NCI-H1417 treated with DMSO at 0.1 percent for 48 hours (cell line): ENCODE measurements at regions not wholly inside any gene's neighbourhood (a gene's known extent, or its start where the extent isn't known, plus 50 kb on each side); places are given as distances from the start of the nearest gene placed in this dataset.

Experiments
- DNase-seq: peaks from one replicate; lab custom pipeline; 2025; lab: John Stamatoyannopoulos, UW

DNA sequence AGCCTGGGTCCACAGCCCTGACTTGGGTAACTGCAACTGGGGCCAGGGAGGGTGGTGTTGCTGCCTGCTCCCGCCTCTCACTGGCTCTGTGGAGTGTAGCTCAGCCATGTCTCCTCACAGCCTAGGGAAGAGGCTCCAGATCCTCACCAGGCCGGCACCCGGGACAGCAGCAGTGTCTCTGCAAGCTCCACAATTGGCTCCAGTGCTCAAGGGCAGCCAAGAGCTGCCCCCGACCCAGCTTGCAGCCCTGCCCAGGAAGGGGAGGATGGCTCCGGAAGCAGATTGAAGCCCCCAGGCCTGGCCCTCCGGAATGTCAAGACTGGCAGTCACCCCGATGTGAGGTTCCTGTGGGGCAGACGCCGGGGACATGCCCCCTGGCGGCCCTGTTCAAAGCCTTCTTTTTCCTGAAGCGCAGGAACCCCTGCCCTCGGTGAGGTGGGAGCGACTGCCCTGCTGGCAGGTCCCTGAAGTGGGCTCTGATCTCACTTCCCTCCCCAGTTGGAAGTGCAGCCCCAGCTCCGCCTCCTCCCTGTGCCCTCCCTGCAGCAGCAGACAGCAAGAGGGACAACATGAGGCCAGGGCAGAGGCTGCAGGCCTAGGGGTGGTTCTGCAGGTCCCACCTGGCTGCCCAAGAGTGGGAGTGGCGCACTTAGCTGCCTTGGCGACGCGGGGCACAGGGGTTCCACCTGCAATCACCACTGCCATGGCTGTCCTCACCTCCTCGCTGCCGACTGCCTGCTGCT is 816.2 kb upstream of the LUZP2 start:
- DNase-seq = no peak

DNA sequence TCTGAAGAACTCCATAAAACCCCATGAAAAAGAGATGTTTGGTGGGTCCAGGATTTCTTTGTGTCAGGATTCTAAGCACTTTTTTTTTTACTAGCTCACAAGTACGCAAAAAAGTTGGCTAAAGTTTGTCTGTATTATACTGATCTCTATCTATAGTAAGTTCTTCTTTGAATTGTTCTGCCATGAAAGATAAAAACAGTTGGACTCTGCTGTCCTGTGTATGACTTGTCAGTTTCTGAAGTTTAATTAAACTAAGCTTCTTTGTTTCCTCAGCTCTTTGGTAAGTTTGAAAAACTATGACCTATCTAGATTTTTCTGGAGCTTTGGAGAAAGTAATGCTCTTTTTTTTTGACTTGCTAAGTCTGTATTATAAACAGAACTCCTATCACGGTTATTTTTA is 812.2 kb upstream of the LUZP2 start:
- no peak for DNase-seq

DNA sequence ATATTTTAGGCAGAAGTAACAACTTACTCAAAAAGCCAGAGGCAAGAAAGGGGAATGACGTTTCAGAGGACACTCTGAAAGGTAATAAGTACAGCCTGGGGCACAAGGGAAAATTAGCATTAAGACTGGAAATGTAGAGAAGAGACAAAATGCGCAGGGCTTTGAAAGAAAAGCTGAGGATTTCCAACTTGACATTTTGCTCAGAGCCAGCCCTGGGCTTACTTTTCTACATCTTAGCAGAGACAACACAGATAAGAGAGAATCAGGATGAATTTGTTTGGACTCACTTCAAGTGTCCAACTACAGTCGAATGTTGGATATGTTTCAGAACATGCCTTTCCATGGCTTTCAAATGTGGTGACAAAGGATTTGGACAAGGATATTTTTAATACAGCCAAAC is 808.9 kb upstream of the LUZP2 start:
- DNase-seq = no peak

DNA sequence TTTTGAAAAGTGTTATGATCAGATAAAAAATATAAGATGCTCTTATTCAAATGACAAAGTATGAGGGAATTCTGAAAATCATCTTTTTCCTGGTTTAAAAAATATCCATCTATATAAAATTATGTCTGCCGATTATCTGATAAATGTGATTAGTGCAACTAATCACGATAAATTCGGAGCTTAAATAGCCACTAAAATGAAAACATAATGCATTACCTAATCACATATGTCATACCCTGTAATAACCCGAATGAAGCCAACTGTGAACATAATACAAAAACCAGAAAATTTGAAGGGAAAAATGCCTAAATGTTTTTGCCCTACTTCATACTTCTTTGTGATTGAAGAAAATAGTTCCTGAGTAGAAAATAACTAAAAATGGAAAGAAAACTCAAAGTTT is 808.4 kb upstream of the LUZP2 start:
- no peak for DNase-seq

DNA sequence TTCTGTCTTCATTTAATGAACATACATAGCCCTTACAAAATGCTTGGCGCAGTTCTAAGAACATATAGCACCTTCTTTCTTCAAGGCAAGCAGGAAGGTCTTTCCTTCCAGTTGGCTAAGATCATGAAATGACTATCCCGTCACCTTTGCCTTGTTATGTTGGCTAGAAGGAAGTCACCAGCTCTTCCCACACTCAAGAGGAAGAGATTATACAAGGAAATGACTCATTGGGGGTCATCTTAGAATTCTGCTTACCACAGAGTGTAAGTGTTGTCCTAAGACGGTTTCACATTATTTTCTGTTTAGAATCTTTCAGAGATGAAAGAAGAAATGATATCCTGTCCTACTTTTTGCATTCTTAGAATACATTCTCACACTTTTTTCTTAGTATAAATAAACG is 808.0 kb upstream of the LUZP2 start:
- no peak for DNase-seq

DNA sequence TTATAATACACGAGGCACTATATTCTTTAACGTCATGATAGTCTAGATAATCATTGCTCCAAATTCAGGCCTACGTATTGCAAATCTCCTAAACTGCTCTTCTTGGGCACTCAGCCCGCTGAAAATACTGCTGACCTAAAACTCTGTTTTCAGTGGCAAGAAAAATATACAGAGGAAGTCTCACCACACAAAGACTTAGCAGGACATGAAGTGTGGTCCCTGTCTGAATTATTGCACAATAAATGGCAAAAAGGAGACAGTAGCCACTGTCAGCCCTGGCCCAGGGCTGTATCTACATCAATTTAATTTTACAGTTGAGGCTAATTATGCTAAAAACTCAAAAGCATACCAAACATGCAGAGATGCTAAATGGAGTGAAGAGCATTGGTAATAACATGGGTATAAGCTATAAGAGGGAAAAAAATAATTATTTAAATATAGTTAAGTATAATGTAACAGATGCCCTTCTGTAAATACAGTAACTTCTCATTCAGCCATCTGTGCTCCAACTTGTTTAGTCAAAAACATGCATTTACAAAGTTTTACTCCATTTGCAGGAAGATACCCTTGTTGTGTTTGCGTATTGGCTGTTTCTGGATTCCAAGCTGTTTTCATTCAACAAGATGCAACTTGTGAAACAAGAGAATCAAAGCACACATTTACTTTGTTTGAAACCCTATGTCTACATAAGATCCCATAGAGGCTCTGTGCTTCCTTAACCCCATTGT is 800.0 kb upstream of the LUZP2 start:
- DNase-seq = no peak

DNA sequence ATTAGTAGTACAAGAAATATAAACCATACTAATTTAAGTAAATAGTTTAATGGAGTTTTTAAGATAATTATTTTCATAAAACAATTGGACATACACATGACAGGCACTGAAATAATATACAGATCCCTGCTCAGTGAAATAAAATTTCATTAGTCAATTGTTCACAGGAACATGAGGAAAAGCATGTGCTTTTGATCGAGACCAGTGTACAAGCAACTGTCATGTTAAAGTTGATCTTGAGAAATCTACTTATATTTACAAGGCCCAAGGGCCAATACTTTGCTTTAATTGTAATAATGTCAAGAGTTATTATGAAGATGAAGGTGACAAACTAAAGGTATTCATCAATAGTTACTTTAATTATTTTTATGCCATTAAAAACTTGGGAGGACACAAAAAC is 792.7 kb upstream of the LUZP2 start:
- DNase-seq = no peak

DNA sequence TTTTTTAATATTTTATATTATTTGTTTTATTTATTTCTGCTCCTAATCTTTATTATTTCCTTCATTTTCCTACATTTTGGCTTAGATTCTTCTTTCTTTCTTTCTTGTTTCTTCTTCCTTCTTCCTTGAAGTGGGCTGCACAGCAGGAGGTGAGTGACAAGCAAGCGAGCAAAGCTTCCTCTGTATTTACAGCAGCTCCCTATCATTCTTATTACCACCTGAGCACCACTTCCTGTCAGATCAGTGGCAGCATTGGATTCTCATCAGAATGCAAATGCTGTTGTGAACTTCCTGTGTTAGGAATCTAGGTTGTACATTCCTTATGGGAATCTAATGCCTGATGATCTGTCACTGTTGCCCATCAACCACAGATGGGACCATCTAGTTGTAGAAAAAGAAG is 784.9 kb upstream of the LUZP2 start:
- DNase-seq = no peak

DNA sequence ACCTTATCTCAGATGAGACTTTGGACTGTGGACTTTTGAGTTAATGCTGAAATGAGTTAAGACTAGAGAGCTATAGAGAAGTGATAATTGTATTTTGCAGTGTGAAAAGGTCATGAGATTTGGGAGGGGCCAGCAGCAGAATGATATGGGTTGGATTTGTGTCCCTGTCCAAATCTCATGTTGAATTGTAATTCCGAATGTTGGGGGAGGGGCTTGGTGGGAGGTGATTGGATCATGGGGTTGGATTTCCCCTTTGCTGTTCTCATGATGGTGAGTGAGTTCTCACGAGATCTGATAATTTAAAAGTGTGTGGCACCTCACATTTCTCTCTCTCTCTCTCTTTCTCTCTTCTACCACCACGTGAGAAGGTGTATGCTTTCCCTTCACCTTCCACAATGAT is 777.8 kb upstream of the LUZP2 start:
- no peak for DNase-seq

DNA sequence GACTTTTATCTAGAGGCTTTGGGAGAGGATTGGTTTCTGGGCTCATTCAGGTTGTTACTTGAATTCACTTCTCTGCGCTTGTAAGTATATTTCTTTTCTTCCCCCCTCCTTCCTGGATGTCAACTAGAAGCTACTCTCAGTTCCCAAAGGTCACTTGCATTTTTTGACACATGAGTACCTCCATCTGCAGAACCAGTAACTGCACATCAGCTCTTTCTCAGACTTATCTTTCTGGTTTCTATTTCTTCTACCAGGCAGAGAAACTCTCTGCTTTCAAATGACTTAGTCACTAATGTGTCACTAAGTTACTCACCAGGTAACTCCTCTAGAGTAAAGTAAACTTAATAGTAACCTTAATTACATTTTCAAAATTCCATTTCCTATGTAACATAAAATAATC is 773.0 kb upstream of the LUZP2 start:
- DNase-seq = no peak

DNA sequence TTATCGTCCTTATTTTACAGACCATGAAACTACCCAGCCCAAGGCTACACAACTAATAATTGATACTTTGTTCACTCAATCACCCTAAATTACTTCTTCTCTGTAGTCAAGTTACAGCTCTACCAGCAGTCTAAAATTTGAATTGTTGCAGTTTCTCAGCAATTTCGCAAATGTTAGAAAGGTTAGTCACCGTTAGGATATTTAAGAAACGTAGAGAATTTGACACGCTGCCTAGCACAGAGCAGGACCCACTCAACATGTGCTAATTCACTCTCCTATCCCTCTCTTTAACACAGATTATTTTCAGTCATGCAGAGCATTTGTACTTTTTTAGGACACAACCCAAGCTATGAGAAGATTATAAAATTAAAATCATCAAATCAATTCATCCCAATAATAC is 771.1 kb upstream of the LUZP2 start:
- no peak for DNase-seq

DNA sequence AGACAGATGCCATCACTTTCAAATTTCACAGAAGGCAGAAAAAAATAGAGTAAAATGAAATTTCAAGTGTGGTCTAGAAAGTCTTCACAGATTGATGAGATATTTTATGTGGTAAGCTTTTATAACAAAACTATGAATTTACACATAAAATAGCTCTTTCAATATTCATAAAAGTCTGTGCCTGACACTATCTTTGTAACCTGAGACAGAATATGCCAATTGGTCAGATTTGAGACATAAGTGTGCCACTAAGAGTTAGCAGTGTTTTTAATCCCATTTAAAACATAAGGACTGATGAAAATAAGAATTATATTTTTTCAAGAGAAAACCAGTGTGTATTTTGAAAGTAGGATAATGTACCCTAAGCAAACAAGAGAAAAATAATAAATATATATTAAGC is 769.5 kb upstream of the LUZP2 start:
- no peak for DNase-seq

DNA sequence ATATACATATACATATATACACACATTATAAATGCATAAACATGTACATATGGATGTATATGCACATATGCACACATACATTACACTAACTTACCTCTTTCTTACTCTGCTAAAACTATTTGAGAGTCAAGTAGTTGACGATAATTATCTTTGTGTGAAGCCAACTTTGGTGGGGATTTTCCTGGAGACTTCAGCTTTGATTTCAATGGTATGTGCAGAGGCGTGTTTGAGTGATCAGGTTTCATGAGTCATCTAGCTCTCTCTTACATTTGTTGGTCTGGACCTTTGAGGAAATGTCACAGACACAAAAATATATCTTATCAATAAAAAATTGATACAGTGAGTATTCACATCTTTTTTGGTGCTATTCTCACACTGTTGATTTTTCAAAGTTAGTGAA is 769.1 kb upstream of the LUZP2 start:
- no peak for DNase-seq

DNA sequence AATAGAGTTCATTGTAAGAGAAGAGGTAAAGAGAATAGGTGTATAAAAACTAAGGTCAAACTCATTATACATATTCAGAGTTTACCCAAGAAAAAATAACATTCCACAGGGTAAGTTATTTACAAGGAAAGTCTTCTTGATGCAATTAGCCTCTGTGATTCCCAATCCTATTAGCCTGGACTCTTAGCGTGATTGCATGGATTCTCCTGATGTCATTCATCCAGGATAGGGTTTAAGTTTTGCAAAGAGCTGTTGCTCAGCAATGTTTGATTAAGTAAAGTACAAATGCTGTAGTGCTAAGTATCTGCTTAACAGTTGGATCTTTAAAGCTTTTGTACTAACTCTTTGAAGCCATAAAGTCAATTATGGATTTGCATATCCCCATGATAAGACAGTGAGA is 767.8 kb upstream of the LUZP2 start:
- no peak for DNase-seq

DNA sequence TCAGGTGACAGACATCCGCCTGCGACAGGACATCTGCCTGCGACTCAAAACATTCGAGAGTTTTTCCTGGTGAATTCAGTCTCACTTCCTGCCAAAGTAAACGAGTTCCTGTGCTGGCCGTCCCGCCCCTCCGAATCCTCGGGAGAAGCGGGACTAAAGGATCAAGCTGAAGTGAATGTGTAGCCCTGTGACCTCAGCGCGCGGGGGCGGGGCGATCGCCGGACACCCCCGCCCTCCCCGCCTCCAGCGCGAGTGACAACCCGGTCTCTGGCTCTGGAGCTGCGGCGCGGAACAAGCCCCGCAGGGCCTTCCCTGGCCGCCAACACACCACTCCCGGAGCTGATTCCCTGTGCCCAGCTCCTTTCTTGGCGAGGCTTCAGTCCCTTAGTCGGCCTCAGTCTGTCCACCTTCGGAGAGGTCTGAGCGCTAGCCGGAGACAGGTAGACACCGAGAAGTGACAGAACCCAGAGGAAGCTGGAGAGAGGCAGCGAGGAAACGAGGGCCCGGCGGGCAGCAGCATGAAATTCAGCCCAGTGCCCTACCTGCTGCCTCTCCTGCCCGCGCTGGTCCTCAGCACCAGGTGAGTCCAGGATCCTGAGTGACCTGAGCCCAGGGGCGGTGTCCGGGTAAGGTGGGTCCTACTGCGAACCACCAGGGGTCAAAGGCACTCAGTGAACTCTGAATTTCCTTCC is 766.4 kb upstream of the LUZP2 start:
- no peak for DNase-seq

DNA sequence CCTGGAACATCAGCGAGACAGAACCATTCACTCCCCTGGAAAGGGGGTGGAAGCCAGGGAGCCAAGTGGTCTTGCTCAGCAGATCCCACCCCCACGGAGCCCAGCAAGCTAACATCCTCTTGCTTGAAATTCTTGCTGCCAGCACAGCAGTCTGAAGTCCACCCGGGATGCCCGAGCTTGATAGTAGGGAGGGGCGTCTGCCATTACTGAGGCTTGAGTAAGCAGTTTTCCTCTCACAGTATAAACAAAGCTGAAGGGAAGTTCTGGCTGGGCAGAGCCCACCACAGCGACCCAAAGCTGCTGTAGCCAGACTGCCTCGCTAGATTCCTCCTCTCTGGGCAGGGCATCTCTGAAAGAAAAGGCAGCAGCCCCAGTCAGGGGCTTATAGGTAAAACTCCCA is 764.8 kb upstream of the LUZP2 start:
- DNase-seq = no peak

DNA sequence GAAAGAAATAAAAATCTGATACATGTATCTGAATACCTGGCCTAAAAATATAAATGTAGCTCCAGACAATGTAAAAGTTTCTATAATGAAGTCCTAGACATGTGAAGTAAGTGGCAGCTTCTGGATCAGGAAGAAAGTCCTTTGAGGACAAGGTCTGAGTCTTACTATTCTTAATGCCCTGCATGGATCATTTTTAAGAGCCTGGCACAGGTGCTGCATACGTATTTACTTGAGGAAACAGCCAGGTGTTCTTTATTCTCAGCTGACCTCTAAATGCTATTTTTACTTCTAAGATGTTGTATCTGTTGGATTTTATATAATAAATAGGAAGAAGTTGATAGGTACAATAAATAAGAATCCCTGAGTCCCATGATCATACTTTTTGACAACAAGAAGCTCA is 750.0 kb upstream of the LUZP2 start:
- no peak for DNase-seq

DNA sequence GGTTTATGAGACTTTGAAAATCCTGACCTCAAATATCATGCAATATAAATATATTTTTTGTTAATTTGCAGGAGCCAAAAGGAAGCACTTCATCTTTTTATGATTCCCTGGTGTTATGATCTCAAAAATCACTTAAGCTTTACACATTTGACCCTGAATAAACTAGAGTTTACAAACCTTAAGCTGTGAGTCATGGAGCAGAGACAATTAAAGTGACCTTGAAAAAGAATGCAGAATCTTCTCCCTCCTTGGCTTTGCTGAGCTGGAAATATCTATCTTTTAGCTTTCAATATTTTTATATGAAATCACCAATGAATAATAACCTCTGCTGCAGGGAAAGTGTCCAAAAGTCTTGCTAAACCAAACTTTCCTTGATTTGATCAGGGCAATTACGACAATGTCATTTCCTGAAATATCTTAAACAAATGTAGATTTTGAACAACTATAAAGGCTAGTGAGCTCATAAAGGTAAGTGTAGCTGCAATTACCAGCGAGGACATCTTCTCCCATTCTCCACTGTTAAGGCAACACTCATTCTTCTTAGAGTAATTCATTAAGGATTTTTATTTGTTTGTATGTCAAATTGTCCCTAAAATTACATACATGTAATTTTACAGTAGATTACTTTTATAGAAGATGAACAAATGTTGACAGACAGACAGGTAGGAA is 747.0 kb upstream of the LUZP2 start:
- no peak for DNase-seq

DNA sequence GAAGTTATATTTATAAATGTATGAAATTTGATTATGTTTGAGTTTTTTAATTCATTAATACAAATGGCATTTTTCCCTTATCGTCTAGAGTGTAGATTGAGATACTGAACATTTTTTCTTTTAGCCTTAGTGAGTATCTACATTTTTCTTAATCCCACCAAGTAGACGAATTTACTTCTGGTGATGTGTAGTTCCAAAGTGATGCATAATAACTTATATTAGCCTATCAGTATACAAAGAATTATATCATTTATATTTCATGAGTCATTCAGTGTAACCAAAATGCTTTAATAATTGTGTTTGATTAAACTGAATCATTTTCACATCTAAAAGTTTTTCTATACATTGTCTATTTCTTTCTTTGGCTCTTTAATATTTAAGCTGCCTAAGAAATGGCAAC is 745.6 kb upstream of the LUZP2 start:
- DNase-seq = no peak

DNA sequence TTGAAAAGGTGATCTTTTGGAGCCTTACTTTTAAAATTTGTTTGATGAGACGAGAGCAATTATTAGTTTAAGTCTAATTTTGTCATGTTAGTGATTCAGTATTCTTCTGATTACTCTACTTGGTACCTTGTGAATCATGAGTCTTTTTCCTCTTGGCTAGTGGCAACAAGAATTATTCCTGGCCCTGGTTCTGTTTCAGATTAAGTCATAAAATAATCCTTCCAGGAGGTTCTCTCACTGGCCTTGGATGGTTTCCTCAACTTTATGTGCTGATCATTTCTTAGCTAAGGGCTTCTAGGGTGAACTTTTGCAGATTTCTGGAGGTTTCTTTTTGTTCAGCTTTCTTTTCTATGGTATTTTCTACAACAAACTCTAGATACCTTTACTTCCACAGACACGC is 741.8 kb upstream of the LUZP2 start:
- DNase-seq = no peak

DNA sequence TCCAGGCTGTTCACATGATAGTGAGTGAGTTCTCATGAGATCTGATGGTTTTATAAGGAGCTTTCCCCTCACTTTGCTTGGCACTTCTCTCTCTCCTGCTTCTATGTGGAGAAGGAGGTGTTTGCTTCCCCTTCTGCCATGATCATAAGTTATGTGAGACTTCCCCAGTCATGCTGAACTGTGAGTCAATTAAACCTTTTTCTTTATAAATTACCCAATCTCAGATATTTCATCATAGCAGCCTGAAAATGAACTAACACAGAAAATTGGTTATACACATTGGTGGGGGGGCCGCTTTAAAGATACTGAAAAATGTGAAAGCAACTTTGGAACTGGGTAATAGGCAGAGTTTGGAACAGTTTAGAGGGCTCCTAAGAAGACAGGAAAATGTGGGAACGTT is 741.1 kb upstream of the LUZP2 start:
- DNase-seq = no peak

DNA sequence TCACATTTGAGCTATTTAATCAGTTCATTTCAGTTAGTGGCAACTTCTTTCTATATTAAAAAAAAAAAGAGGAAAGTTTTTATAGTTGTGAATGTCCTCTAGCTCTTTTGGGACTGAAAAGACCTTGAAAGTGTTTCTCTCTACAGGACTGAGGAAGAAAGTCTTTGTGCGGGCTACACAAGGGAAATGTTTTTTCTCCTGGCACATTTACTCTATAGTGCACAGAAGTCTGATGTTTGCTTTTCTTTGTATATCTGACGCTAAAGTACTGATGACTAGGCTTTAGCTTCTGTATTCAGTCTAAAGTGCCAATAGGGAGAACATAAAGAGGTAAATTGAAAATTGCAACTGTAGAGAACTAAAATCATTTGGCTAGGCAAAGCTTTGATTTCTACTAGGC is 737.4 kb upstream of the LUZP2 start:
- no peak for DNase-seq

DNA sequence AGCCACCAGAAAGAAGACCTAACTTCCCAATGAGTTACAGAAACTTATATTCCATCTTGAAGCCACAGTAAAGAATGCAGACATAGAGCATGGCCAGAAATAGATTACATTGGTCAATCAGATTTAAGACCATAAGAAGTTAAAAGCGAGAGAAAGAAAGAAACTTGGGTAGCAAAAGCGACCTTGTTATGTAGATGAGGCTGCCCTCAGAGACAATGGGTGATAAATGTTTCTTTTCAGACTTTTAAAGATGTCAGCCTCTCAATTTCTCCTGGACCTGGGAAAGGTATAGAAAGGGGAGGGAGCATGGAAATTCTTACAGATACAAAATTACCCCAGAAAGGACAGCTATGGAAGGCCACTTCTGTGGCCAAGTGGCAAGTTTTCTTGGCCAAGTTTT is 732.6 kb upstream of the LUZP2 start:
- DNase-seq = no peak
